ENCODE measurements at regions not wholly inside any gene's neighbourhood (a gene's known extent, or its start where the extent isn't known, plus 50 kb on each side); places are given as distances from the start of the nearest gene placed in this dataset.

GRCh38 chr22:44627521-44628139 is 74.4 kb upstream of the PRR5 start:
- TF ChIP-seq CTCF (IDR thresholded peaks at IDR 0.05; ENCODE audit: unreplicated experiment), result no peak
- Mint-ChIP-seq H3K27me3 (peaks cover 34% of the 10 kb centered on the region), H3K36me3 (ENCODE audit: insufficient read depth) (no peaks in the 10 kb centered on the region), H3K4me1 (ENCODE audit: low read depth) (no peaks in the 10 kb centered on the region), H3K9me3 (ENCODE audit: low read depth) (peaks cover 5% of the 10 kb centered on the region), H3K27ac (no peak overlapping the region), H3K4me3 (ENCODE audit: low read depth) (no peak overlapping the region)
- no peak for DNase-seq (ENCODE audit: low spot score, unreplicated experiment)

GRCh38 chr22:44625981-44626687 is 75.9 kb upstream of the PRR5 start:
- Mint-ChIP-seq H3K27me3 (peaks cover 35% of the 10 kb centered on the region), H3K36me3 (ENCODE audit: insufficient read depth) (no peaks in the 10 kb centered on the region), H3K27ac (no peak overlapping the region), H3K4me3 (ENCODE audit: low read depth) (no peak overlapping the region), H3K9me3 (ENCODE audit: low read depth) (peaks cover under 1% of the 10 kb centered on the region), H3K4me1 (ENCODE audit: low read depth) (no peaks in the 10 kb centered on the region)
- DNase-seq (ENCODE audit: low spot score, unreplicated experiment), result peak; percentile 74
- TF ChIP-seq CTCF (IDR thresholded peaks at IDR 0.05; ENCODE audit: unreplicated experiment), result peak; percentile 96

- H3K27me3 Mint-ChIP-seq, result peaks cover 34% of the 10 kb centered on the region
- H3K27ac Mint-ChIP-seq, result no peak overlapping the region
- H3K4me1 Mint-ChIP-seq (ENCODE audit: low read depth), result no peaks in the 10 kb centered on the region
- DNase-seq (ENCODE audit: low spot score, unreplicated experiment), result no peak
- H3K36me3 Mint-ChIP-seq (ENCODE audit: insufficient read depth), result no peaks in the 10 kb centered on the region
- no peak for TF ChIP-seq CTCF (IDR thresholded peaks at IDR 0.05; ENCODE audit: unreplicated experiment)
- no peak overlapping the region for H3K4me3 Mint-ChIP-seq (ENCODE audit: low read depth)
- no peaks in the 10 kb centered on the region for H3K9me3 Mint-ChIP-seq (ENCODE audit: low read depth)
These were observed 76.6 kb upstream of the PRR5 start for GRCh38 chr22:44625421-44625760.

GRCh38 chr22:44624689-44625420 is 77.1 kb upstream of the PRR5 start:
- no peaks in the 10 kb centered on the region for H3K9me3 Mint-ChIP-seq (ENCODE audit: low read depth)
- no peaks in the 10 kb centered on the region for H3K4me1 Mint-ChIP-seq (ENCODE audit: low read depth)
- TF ChIP-seq CTCF (IDR thresholded peaks at IDR 0.05; ENCODE audit: unreplicated experiment), result no peak
- no peak for DNase-seq (ENCODE audit: low spot score, unreplicated experiment)
- H3K4me3 Mint-ChIP-seq (ENCODE audit: low read depth), result no peak overlapping the region
- no peaks in the 10 kb centered on the region for H3K36me3 Mint-ChIP-seq (ENCODE audit: insufficient read depth)
- no peak overlapping the region for H3K27ac Mint-ChIP-seq
- peaks cover 32% of the 10 kb centered on the region for H3K27me3 Mint-ChIP-seq

- TF ChIP-seq CTCF (IDR thresholded peaks at IDR 0.05; ENCODE audit: unreplicated experiment), result peak; percentile 52
- Mint-ChIP-seq H3K9me3 (ENCODE audit: low read depth) (no peaks in the 10 kb centered on the region), H3K27ac (no peak overlapping the region), H3K27me3 (peaks cover 29% of the 10 kb centered on the region), H3K4me1 (ENCODE audit: low read depth) (no peaks in the 10 kb centered on the region), H3K4me3 (ENCODE audit: low read depth) (no peak overlapping the region), H3K36me3 (ENCODE audit: insufficient read depth) (no peaks in the 10 kb centered on the region)
- no peak for DNase-seq (ENCODE audit: low spot score, unreplicated experiment)
These were observed 78.1 kb upstream of the PRR5 start for GRCh38 chr22:44623771-44624510.
